K562 (cell line): ENCODE measurements at regions not wholly inside any gene's neighbourhood (a gene's known extent, or its start where the extent isn't known, plus 50 kb on each side); places are given as distances from the start of the nearest gene placed in this dataset.

Experiments used
- FOXA1 ChIP-seq: fragments of 450-650 bp; IDR thresholded peaks from 2 replicates; pipeline ENCODE4 v1.6.1; 2016; ENCODE audit warnings: mild to moderate bottlenecking, borderline replicate concordance
- JUND ChIP-seq, 2 experiments: IDR thresholded peaks; 2 replicates in 1 of 2; 3 replicates in 1 of 2; pipeline ENCODE4 v1.6.1; 2011; ENCODE audit warnings: borderline replicate concordance in 2 of 2, low read depth in 2 of 2, low read length in 2 of 2, improper control_type of control experiment in 1 of 2, missing biosample characterization in 1 of 2, missing genetic modification characterization in 1 of 2, missing genetic modification reagents in 1 of 2
- NCOR1 ChIP-seq: fragments of 450-650 bp; IDR thresholded peaks from 2 replicates; pipeline ENCODE4 v1.6.1; 2016; ENCODE audit warnings: mild to moderate bottlenecking, moderate library complexity
- SMARCA5 ChIP-seq: fragments of 450-650 bp; IDR thresholded peaks from 2 replicates; pipeline ENCODE4 v1.6.1; 2016
- ZNF232 ChIP-seq: sonication (generic); formaldehyde crosslinking; IDR thresholded peaks from 2 replicates; pipeline ENCODE4 v1.8.0; 2022; ENCODE audit warnings: mild to moderate bottlenecking, missing genetic modification reagents
- ZNF324 ChIP-seq: fragments of 250-450 bp; sonication (Bioruptor Pico); IDR thresholded peaks from 2 replicates; pipeline ENCODE4 v1.4.0; 2020; ENCODE audit warnings: mild to moderate bottlenecking
- TF ChIP-seq, protein P1 (sequence below): fragments of 250-450 bp; sonication (Bioruptor Pico); IDR thresholded peaks from 2 replicates; pipeline ENCODE4 v1.4.0; 2020; ENCODE audit warnings: mild to moderate bottlenecking, moderate library complexity
- TF ChIP-seq, protein P2 (sequence below): IDR thresholded peaks from 2 replicates; pipeline ENCODE4 v1.6.1; 2014; ENCODE audit warnings: antibody characterized with exemption

DNA sequence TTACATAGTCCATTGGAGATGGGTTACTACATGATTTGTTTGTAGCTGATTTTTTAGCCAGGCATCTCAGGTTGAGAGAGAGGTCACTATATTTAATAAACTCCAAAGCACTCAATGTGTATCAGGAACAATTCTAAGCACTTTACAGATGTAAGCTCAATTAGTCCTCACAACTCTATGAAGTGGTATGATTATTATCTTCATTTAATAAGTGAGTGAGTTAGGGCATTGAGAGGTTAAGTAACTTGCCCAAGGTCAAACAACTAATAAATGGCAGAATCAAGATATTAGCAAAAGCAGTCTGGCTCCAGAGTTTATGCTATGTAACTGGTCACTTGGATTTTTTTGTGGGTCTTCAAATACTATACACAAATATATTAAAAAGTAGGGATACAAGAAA, 56.3 kb upstream of the ABI3BP start (continued):
- TF ChIP-seq, protein P1, sequence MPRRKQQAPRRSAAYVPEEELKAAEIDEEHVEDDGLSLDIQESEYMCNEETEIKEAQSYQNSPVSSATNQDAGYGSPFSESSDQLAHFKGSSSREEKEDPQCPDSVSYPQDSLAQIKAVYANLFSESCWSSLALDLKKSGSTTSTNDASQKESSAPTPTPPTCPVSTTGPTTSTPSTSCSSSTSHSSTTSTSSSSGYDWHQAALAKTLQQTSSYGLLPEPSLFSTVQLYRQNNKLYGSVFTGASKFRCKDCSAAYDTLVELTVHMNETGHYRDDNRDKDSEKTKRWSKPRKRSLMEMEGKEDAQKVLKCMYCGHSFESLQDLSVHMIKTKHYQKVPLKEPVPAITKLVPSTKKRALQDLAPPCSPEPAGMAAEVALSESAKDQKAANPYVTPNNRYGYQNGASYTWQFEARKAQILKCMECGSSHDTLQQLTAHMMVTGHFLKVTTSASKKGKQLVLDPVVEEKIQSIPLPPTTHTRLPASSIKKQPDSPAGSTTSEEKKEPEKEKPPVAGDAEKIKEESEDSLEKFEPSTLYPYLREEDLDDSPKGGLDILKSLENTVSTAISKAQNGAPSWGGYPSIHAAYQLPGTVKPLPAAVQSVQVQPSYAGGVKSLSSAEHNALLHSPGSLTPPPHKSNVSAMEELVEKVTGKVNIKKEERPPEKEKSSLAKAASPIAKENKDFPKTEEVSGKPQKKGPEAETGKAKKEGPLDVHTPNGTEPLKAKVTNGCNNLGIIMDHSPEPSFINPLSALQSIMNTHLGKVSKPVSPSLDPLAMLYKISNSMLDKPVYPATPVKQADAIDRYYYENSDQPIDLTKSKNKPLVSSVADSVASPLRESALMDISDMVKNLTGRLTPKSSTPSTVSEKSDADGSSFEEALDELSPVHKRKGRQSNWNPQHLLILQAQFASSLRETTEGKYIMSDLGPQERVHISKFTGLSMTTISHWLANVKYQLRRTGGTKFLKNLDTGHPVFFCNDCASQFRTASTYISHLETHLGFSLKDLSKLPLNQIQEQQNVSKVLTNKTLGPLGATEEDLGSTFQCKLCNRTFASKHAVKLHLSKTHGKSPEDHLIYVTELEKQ, result no peak
- TF ChIP-seq NCOR1 (no peak), JUND (IDR thresholded peaks at IDR 0.05; ENCODE audit: borderline replicate concordance, low read depth, low read length) (no peak), JUND (tag; IDR thresholded peaks at IDR 0.05; ENCODE audit: borderline replicate concordance, low read depth, low read length) (no peak), ZNF232 (no peak), FOXA1 (no peak), SMARCA5 (no peak), ZNF324 (CRISPR knock-in tag) (no peak)
- TF ChIP-seq, protein P2, sequence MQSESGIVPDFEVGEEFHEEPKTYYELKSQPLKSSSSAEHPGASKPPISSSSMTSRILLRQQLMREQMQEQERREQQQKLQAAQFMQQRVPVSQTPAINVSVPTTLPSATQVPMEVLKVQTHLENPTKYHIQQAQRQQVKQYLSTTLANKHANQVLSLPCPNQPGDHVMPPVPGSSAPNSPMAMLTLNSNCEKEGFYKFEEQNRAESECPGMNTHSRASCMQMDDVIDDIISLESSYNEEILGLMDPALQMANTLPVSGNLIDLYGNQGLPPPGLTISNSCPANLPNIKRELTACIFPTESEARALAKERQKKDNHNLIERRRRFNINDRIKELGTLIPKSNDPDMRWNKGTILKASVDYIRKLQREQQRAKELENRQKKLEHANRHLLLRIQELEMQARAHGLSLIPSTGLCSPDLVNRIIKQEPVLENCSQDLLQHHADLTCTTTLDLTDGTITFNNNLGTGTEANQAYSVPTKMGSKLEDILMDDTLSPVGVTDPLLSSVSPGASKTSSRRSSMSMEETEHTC, result no peak
